ENCODE measurements at regions not wholly inside any gene's neighbourhood (a gene's known extent, or its start where the extent isn't known, plus 50 kb on each side); places are given as distances from the start of the nearest gene placed in this dataset.

GRCh38 chr6:168247443-168248147 lies 72.0 kb downstream of the DACT2 start:
- TF ChIP-seq EGR1 (IDR thresholded peaks at IDR 0.05) = no peak
- TF ChIP-seq NFIC (IDR thresholded peaks at IDR 0.05) = no peak
- no peak for TF ChIP-seq CREB1 (IDR thresholded peaks at IDR 0.05; ENCODE audit: low read depth)
- no peak for TF ChIP-seq RAD21 (IDR thresholded peaks at IDR 0.05; ENCODE audit: low read depth)
- TF ChIP-seq TCF12 (IDR thresholded peaks at IDR 0.05; ENCODE audit: low read depth) = no peak
- TF ChIP-seq USF1 (IDR thresholded peaks at IDR 0.05) = no peak
- no peak for TF ChIP-seq YY1 (IDR thresholded peaks at IDR 0.05; ENCODE audit: low read depth)
- no peak for TF ChIP-seq TAF1 (IDR thresholded peaks at IDR 0.05; ENCODE audit: low read depth)
- TF ChIP-seq ZBTB7A (IDR thresholded peaks at IDR 0.05; ENCODE audit: low read depth) = no peak
- TF ChIP-seq, protein P1, sequence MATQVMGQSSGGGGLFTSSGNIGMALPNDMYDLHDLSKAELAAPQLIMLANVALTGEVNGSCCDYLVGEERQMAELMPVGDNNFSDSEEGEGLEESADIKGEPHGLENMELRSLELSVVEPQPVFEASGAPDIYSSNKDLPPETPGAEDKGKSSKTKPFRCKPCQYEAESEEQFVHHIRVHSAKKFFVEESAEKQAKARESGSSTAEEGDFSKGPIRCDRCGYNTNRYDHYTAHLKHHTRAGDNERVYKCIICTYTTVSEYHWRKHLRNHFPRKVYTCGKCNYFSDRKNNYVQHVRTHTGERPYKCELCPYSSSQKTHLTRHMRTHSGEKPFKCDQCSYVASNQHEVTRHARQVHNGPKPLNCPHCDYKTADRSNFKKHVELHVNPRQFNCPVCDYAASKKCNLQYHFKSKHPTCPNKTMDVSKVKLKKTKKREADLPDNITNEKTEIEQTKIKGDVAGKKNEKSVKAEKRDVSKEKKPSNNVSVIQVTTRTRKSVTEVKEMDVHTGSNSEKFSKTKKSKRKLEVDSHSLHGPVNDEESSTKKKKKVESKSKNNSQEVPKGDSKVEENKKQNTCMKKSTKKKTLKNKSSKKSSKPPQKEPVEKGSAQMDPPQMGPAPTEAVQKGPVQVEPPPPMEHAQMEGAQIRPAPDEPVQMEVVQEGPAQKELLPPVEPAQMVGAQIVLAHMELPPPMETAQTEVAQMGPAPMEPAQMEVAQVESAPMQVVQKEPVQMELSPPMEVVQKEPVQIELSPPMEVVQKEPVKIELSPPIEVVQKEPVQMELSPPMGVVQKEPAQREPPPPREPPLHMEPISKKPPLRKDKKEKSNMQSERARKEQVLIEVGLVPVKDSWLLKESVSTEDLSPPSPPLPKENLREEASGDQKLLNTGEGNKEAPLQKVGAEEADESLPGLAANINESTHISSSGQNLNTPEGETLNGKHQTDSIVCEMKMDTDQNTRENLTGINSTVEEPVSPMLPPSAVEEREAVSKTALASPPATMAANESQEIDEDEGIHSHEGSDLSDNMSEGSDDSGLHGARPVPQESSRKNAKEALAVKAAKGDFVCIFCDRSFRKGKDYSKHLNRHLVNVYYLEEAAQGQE (IDR thresholded peaks at IDR 0.05; ENCODE audit: low read depth) = no peak
- TF ChIP-seq TEAD4 (IDR thresholded peaks at IDR 0.05) = no peak

GRCh38 chr6:168244961-168245551 lies 74.5 kb downstream of the DACT2 start:
- TF ChIP-seq TAF1 (IDR thresholded peaks at IDR 0.05; ENCODE audit: low read depth) (no peak), NFIC (IDR thresholded peaks at IDR 0.05) (no peak), USF1 (IDR thresholded peaks at IDR 0.05) (no peak), YY1 (IDR thresholded peaks at IDR 0.05; ENCODE audit: low read depth) (no peak), TCF12 (IDR thresholded peaks at IDR 0.05; ENCODE audit: low read depth) (no peak), MAX (IDR thresholded peaks at IDR 0.05) (no peak), RAD21 (IDR thresholded peaks at IDR 0.05; ENCODE audit: low read depth) (no peak), EGR1 (IDR thresholded peaks at IDR 0.05) (no peak), EP300 (IDR thresholded peaks at IDR 0.05; ENCODE audit: borderline replicate concordance) (no peak), ZBTB7A (IDR thresholded peaks at IDR 0.05; ENCODE audit: low read depth) (no peak), CEBPB (IDR thresholded peaks at IDR 0.05) (no peak), FOXM1 (IDR thresholded peaks at IDR 0.05; ENCODE audit: borderline replicate concordance, low read depth) (no peak)
- TF ChIP-seq, protein P1 (IDR thresholded peaks at IDR 0.05; ENCODE audit: low read depth) = no peak

GRCh38 chr6:168243812-168244376 lies 75.7 kb downstream of the DACT2 start:
- no peak for TF ChIP-seq RAD21 (IDR thresholded peaks at IDR 0.05; ENCODE audit: low read depth)
- no peak for TF ChIP-seq NFIC (IDR thresholded peaks at IDR 0.05)
- no peak for TF ChIP-seq TCF12 (IDR thresholded peaks at IDR 0.05; ENCODE audit: low read depth)
- no peak for TF ChIP-seq TAF1 (IDR thresholded peaks at IDR 0.05; ENCODE audit: low read depth)
- TF ChIP-seq EGR1 (IDR thresholded peaks at IDR 0.05) = no peak
- TF ChIP-seq MAX (IDR thresholded peaks at IDR 0.05) = no peak
- no peak for TF ChIP-seq CEBPB (IDR thresholded peaks at IDR 0.05)
- no peak for TF ChIP-seq YY1 (IDR thresholded peaks at IDR 0.05; ENCODE audit: low read depth)
- no peak for TF ChIP-seq EP300 (IDR thresholded peaks at IDR 0.05; ENCODE audit: borderline replicate concordance)
- no peak for TF ChIP-seq TEAD4 (IDR thresholded peaks at IDR 0.05)
- TF ChIP-seq CREB1 (IDR thresholded peaks at IDR 0.05; ENCODE audit: low read depth) = no peak
- TF ChIP-seq, protein P1 (IDR thresholded peaks at IDR 0.05; ENCODE audit: low read depth) = no peak

- TF ChIP-seq YY1 (IDR thresholded peaks at IDR 0.05; ENCODE audit: low read depth) (no peak), FOXM1 (IDR thresholded peaks at IDR 0.05; ENCODE audit: borderline replicate concordance, low read depth) (no peak), NFIC (IDR thresholded peaks at IDR 0.05) (no peak)
Measured at GRCh38 chr6:168242940-168243225, 76.7 kb downstream of the DACT2 start.

All from Ishikawa (cell line).